ENCODE measurements at regions not wholly inside any gene's neighbourhood (a gene's known extent, or its start where the extent isn't known, plus 50 kb on each side); places are given as distances from the start of the nearest gene placed in this dataset.

GRCh38 chr1:50295566-50295965 is 127.7 kb downstream of the DMRTA2 start:
- no peak for DNase-seq (ENCODE audit: low read depth)

GRCh38 chr1:50292276-50292675 is 131.0 kb downstream of the DMRTA2 start:
- DNase-seq (ENCODE audit: low read depth) = no peak

DNA sequence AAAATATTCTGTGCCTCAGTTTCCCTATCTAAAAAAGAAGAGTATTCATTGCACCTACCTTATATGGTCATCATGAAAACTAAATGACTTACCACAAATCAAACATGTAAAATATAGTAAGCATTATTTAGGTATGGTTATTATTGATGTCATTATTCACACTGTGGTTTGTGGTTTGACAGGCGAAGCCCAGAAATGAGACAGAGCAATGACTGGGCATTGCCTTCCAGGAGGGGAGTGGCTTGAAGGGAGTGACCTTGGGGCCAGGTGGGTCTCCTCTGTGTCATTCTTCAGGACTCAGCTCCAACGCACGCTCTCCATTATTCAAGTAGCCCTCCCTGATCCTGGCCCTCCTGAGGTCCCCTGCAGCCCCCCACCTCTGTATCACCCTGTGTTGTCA is 133.7 kb downstream of the DMRTA2 start:
- DNase-seq (ENCODE audit: low read depth) = no peak

- no peak for DNase-seq (ENCODE audit: low read depth)
Observed at GRCh38 chr1:50285994-50286393, 137.2 kb downstream of the DMRTA2 start.

GRCh38 chr1:50279622-50280330 is 143.5 kb downstream of the DMRTA2 start:
- DNase-seq (ENCODE audit: low read depth) = no peak

DNA sequence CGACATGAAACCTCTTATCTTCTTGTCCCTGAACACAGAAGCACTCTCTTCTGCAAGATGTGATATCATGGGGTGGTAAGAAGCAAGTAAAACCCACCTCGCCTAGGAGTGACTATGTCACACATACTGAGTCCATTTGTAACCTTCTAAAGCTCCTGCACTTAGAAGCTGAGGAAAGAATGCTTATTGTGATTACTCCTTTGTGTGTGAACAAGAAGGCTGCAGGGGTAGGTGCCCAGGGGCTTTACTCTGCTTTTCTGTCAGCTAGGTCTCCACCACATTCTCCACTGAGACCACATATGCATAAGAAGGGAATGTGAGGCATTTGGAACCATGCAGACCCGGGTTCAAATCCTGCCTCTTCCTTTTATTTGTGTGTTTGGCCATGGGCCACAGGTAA is 144.3 kb downstream of the DMRTA2 start:
- no peak for DNase-seq (ENCODE audit: low read depth)

DNA sequence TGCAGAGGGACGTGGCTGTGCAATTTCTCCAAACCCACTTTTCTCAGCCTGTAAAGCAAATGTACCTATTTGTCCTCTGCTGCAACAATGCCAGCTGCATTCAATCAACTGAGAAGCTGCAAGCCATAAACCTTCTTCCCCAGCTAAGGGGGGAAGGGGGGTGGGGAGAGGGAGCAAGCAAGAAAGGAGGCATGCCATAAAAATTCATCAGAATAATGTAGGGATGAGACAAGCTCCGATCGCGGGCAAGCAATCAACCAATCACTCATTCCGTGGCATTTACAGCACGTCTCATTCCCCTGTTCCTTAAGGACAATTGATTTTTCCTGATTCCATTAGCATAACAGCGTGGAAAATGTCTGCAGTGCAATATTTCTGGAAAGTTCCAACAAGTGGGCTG is 144.8 kb downstream of the DMRTA2 start:
- DNase-seq (ENCODE audit: low read depth) = no peak

GRCh38 chr1:50275566-50275965 is 147.7 kb downstream of the DMRTA2 start:
- no peak for DNase-seq (ENCODE audit: low read depth)

DNA sequence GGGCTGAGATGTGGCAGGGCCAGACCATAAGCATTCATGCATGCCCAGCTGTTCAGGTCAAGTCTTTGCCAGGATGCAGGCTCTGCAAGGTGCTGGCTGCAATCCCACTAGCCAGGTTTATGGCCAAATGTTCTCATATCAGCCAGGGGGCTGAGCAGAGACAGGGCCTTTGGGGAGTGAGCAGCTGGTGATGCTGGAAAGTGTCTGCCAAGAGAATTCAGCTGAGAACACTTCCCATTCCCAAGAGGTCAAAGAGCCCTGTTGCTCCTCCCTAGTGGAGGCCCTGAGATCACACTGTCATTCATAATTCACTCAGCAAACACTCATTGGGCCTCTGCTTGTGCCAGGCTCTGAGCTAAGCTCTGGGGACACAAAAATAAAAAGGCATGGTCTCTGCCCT is 150.3 kb downstream of the DMRTA2 start:
- DNase-seq (ENCODE audit: low read depth) = no peak

DNA sequence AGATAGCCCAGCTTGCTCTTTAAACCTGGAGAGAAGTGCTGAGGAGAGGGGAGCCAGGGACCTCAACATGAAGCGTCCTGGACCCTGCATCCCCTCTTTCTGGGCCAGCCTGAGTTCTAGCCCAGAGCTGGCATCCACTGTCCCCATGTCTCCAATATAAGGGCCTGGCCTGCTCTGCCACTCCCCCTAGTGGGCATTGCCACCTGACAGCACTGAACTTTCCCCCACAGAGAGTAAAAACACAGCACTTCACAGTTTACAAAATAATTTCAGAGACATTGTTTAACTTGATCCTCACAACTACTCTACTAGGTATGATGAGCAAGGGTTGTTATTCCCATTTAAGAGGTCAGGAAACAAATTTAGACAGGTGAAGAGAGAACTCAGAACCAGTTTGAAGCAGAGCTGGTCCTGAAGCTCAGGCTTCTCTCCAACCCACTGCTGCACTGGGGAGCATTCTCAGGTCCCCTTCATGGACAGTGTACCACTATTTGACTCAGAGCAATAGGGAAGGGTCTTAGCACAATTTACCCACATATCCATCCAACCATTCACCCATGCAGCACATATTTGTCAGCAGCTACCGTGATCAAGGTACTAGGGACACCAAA is 151.2 kb downstream of the DMRTA2 start:
- no peak for DNase-seq (ENCODE audit: low read depth)

DNA sequence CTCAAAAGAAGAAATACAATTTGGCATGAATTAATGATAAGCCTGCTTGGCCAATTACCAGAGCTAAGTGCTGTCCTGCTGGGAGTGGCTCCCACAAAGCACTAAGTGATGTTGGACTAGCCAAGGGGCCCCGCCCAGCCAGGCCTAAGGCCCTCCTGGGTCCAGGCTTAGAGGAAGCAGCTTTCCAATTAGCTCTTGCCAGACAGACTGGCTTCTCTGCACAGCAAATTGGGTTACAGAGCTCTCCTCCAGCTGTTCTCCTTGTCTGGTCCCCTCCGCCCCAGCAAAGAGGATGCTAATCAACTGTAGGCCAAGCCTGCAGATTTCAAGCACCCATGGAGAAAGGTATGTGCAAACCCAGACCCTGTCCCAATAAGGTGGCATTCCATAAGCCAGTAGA is 151.9 kb downstream of the DMRTA2 start:
- DNase-seq (ENCODE audit: low read depth) = no peak

- DNase-seq (ENCODE audit: low read depth) = no peak
Observed at GRCh38 chr1:50270926-50271325, 152.3 kb downstream of the DMRTA2 start.

- no peak for DNase-seq (ENCODE audit: low read depth)
Observed at GRCh38 chr1:50268049-50268448, 155.2 kb downstream of the DMRTA2 start.

DNA sequence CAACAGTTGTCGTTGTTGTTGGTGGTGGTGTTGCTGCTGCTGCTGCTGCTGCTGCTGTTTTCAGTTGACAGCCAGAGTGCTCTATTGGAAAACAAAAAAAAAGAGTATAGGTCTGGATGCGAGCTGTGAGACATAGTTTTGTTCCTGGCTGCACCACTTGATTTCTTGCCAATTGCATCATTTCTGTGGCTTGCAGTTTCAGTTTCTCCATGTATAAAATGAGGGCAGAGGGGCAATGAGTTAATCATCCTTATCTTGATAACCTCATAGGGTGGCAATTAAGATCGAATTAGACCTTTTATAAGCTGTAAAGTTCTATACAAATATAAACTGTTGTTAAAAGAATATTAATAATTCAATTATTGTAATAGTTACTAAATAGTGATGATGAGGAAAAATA is 156.7 kb downstream of the DMRTA2 start:
- no peak for DNase-seq (ENCODE audit: low read depth)

- DNase-seq (ENCODE audit: low read depth) = no peak
Observed at GRCh38 chr1:50265790-50266314, 157.1 kb downstream of the ELAVL4 start.

DNA sequence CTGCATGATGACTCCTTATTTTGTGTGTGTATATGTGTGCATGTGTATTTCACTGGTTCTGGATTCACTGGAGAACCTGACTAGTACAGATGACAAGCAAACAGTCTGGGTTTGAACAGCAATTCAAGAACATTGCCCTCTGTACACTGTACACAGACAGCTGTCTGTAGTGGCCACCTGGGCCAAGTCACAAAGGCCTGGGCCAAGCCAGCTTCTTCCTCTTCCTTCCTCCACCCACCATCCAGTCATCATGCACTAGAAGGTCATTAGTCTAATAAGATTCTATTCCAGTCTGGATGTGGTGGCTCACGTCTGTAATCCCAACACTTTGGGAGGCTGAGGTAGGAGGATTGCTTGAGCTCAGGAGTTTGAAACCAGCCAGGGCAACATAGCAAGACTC is 155.9 kb downstream of the ELAVL4 start:
- DNase-seq (ENCODE audit: low read depth) = no peak

GRCh38 chr1:50262436-50262835 is 153.7 kb downstream of the ELAVL4 start:
- DNase-seq (ENCODE audit: low read depth) = no peak

GRCh38 chr1:50261951-50262350 is 153.2 kb downstream of the ELAVL4 start:
- DNase-seq (ENCODE audit: low read depth) = no peak

- no peak for DNase-seq (ENCODE audit: low read depth)
Observed at GRCh38 chr1:50257940-50258685, 149.4 kb downstream of the ELAVL4 start.

GRCh38 chr1:50257029-50257428 is 148.3 kb downstream of the ELAVL4 start:
- DNase-seq (ENCODE audit: low read depth) = no peak

Measured in activated T-cell treated with anti-CD3 and anti-CD28 coated beads for 1 hour (primary cell).